ENCODE measurements at regions not wholly inside any gene's neighbourhood (a gene's known extent, or its start where the extent isn't known, plus 50 kb on each side); places are given as distances from the start of the nearest gene placed in this dataset.

GRCh38 chr9:115759426-115759825, 394.2 kb upstream of the PAPPA start:
- no peaks in the 10 kb centered on the region for H3K27me3 ChIP-seq (replicated peaks; ENCODE audit: insufficient read depth)
- no peaks in the 10 kb centered on the region for H3K36me3 ChIP-seq
- no peak overlapping the region for H3K27ac ChIP-seq
- H3K4me1 ChIP-seq (replicated peaks): no peaks in the 10 kb centered on the region
- intact Hi-C loops (cut with DNase I): no loop called here
- H3K9me3 ChIP-seq: no peaks in the 10 kb centered on the region
- WGBS: 73% methylated on average over 4 of the region's 4 CpGs
- TF ChIP-seq POLR2AphosphoS5 (IDR thresholded peaks at IDR 0.05) (no peak), CTCF (IDR thresholded peaks at IDR 0.05) (no peak), POLR2A (IDR thresholded peaks at IDR 0.05) (no peak)
- DNase-seq (ENCODE audit: low spot score): no peak
- no peak overlapping the region for H3K4me3 ChIP-seq

- WGBS: 70% methylated on average over 1 of the region's 1 CpG
Observed at GRCh38 chr9:115764645-115765044, 388.9 kb upstream of the PAPPA start.

GRCh38 chr9:115765060-115765459, 388.5 kb upstream of the PAPPA start:
- Histone ChIP-seq H3K9me3 (no peaks in the 10 kb centered on the region), H3K27ac (no peak overlapping the region), H3K27me3 (replicated peaks; ENCODE audit: insufficient read depth) (no peaks in the 10 kb centered on the region), H3K4me3 (no peak overlapping the region), H3K36me3 (no peaks in the 10 kb centered on the region), H3K4me1 (replicated peaks) (no peaks in the 10 kb centered on the region)
- no peak for DNase-seq (ENCODE audit: low spot score)
- no peak for TF ChIP-seq POLR2A (IDR thresholded peaks at IDR 0.05)
- TF ChIP-seq CTCF (IDR thresholded peaks at IDR 0.05): no peak
- no peak for TF ChIP-seq POLR2AphosphoS5 (IDR thresholded peaks at IDR 0.05)
- intact Hi-C loops (cut with DNase I): no loop called here
- 69% methylated on average over 2 of the region's 2 CpGs for WGBS

More at GRCh38 chr9:115764645-115765044, 388.9 kb upstream of the PAPPA start:
- Histone ChIP-seq H3K9me3 (no peaks in the 10 kb centered on the region), H3K4me1 (replicated peaks) (no peaks in the 10 kb centered on the region), H3K4me3 (no peak overlapping the region), H3K27me3 (replicated peaks; ENCODE audit: insufficient read depth) (no peaks in the 10 kb centered on the region), H3K27ac (no peak overlapping the region), H3K36me3 (no peaks in the 10 kb centered on the region)
- no peak for DNase-seq (ENCODE audit: low spot score)
- intact Hi-C loops (cut with DNase I): no loop called here
- no peak for TF ChIP-seq CTCF (IDR thresholded peaks at IDR 0.05)
- TF ChIP-seq POLR2AphosphoS5 (IDR thresholded peaks at IDR 0.05): no peak
- TF ChIP-seq POLR2A (IDR thresholded peaks at IDR 0.05): no peak

- no peak for DNase-seq (ENCODE audit: low spot score)
- Histone ChIP-seq H3K27me3 (replicated peaks; ENCODE audit: insufficient read depth) (no peaks in the 10 kb centered on the region), H3K9me3 (no peaks in the 10 kb centered on the region), H3K4me1 (replicated peaks) (no peaks in the 10 kb centered on the region), H3K36me3 (no peaks in the 10 kb centered on the region), H3K4me3 (no peak overlapping the region), H3K27ac (no peak overlapping the region)
- intact Hi-C loops (cut with DNase I): no loop called here
- 55% methylated on average over 5 of the region's 5 CpGs for WGBS
- TF ChIP-seq POLR2AphosphoS5 (IDR thresholded peaks at IDR 0.05) (no peak), CTCF (IDR thresholded peaks at IDR 0.05) (no peak), POLR2A (IDR thresholded peaks at IDR 0.05) (no peak)
Observed at GRCh38 chr9:115766370-115766955, 387.1 kb upstream of the PAPPA start.

GRCh38 chr9:115770521-115770920, 383.1 kb upstream of the PAPPA start:
- 98% methylated on average over 2 of the region's 2 CpGs for WGBS
- Histone ChIP-seq H3K27ac (no peak overlapping the region), H3K4me3 (no peak overlapping the region), H3K4me1 (replicated peaks) (no peaks in the 10 kb centered on the region), H3K36me3 (no peaks in the 10 kb centered on the region), H3K27me3 (replicated peaks; ENCODE audit: insufficient read depth) (no peaks in the 10 kb centered on the region), H3K9me3 (no peaks in the 10 kb centered on the region)
- intact Hi-C loops (cut with DNase I): no loop called here
- no peak for DNase-seq (ENCODE audit: low spot score)
- no peak for TF ChIP-seq POLR2A (IDR thresholded peaks at IDR 0.05)
- TF ChIP-seq POLR2AphosphoS5 (IDR thresholded peaks at IDR 0.05): no peak
- TF ChIP-seq CTCF (IDR thresholded peaks at IDR 0.05): no peak

All from prostate gland (tissue), 2 donors.